Spleen (tissue), 7 donors: ENCODE measurements at regions not wholly inside any gene's neighbourhood (a gene's known extent, or its start where the extent isn't known, plus 50 kb on each side); places are given as distances from the start of the nearest gene placed in this dataset.

Experiments
- CTCF ChIP-seq, 11 experiments: fragments of 200-600 bp in 7 of 11; fragments of 450-650 bp in 4 of 11; sonication (generic) in 4 of 11; IDR thresholded peaks in 8 of 11; conservative IDR thresholded peaks in 3 of 11; 1 replicate in 7 of 11; 2 replicates in 4 of 11; pipeline versions ENCODE4 v1.4.0 to v1.8.0; 2016 to 2021; ENCODE audit warnings: antibody characterized with exemption in 11 of 11, inconsistent platforms in 4 of 11, mild to moderate bottlenecking in 1 of 11
- POLR2A ChIP-seq, 3 donors: fragments of 450-650 bp; IDR thresholded peaks; one replicate each; pipeline ENCODE4 v1.5.1; 2017; ENCODE audit warnings: antibody characterized with exemption in 3 of 3, mild to moderate bottlenecking in 1 of 3
- donor health status: DM: no; HTN: no; CAD: no; lungs with moderate emphysema.
- donor health status: DM: no; HTN: no; CAD: no.
- donor health status: DM: no; HTN: no; CAD: no.

GRCh38 chr21:15616864-15617574 is 112.8 kb upstream of the USP25 start:
- TF ChIP-seq CTCF (IDR thresholded peaks at IDR 0.05 in 8 of 11, conservative IDR thresholded peaks at IDR 0.05 in 3 of 11) (no peak), POLR2A (IDR thresholded peaks at IDR 0.05) (no peak)
